ENCODE measurements at regions not wholly inside any gene's neighbourhood (a gene's known extent, or its start where the extent isn't known, plus 50 kb on each side); places are given as distances from the start of the nearest gene placed in this dataset.

DNA sequence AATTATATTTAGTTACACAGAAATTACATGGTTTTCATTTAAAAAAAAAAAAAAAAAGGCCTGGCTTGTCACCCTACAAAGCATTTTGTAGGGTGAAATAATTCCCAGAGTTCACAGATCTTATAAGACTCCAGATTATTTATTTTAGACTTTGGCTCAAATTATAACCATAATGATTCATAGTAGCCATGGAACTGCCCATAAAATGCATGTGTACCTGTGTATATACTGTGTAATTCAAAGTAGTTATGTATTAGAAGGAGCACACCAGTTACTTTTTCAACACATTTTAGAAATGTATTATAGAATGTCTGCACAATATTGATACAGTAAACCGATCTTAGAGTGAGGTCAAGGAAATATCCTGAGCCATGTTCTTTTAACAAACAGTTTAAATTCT, 975.6 kb downstream of the GBE1 start:
- Histone ChIP-seq H3K27ac (ENCODE audit: low read depth in 1 of 2, low read length in 2 of 2) (no peak overlapping the region), H3K4me1 (ENCODE audit: control insufficient read depth in 4 of 4, insufficient read depth in 4 of 4, low read length in 3 of 4) (no peaks in the 10 kb centered on the region), H3K27me3 (ENCODE audit: control insufficient read depth in 4 of 4, insufficient read depth in 4 of 4, low read length in 3 of 4) (no peaks in the 10 kb centered on the region), H3K4me3 (ENCODE audit: low read depth in 1 of 3, low read length in 3 of 3) (no peak overlapping the region), H3K9me3 (ENCODE audit: control insufficient read depth in 4 of 4, low read length in 3 of 4) (no peaks in the 10 kb centered on the region), H3K9ac (ENCODE audit: low read depth in 1 of 2, low read length in 2 of 2) (no peak overlapping the region), H3K36me3 (ENCODE audit: control insufficient read depth in 4 of 4, insufficient read depth in 3 of 4, low read depth in 1 of 4, low read length in 3 of 4) (no peaks in the 10 kb centered on the region)
- no peak for DNase-seq (ENCODE audit: low spot score)
- 79% methylated on average over 1 of the region's 1 CpG for WGBS
- TF ChIP-seq TAF1 (conservative IDR thresholded peaks at IDR 0.05) (no peak), GABPA (IDR thresholded peaks at IDR 0.05 in 1 of 2, conservative IDR thresholded peaks at IDR 0.05 in 1 of 2) (no peak)

DNA sequence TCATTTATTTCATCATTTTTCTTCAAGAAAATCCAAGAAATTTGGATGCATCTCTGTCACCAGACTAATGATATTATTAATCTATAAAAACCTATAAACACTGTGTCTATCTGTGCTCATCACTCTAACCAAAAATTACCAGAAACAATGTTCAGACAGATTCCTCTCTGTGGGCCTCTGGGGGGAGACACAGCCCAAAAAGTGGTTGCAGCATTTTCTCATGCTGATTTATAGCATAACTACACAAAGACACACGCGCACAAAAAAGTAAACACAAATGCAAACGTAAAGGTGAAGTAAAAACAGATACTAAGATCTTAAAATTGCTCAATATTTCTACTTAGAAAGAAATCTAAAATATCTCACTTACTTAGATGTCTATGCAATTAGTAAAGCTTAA, 976.0 kb downstream of the GBE1 start:
- peak; percentile 49 to 65 for TF ChIP-seq RAD21 (IDR thresholded peaks at IDR 0.05)
- TF ChIP-seq REST (IDR thresholded peaks at IDR 0.05) = no peak
- TF ChIP-seq, protein P1, sequence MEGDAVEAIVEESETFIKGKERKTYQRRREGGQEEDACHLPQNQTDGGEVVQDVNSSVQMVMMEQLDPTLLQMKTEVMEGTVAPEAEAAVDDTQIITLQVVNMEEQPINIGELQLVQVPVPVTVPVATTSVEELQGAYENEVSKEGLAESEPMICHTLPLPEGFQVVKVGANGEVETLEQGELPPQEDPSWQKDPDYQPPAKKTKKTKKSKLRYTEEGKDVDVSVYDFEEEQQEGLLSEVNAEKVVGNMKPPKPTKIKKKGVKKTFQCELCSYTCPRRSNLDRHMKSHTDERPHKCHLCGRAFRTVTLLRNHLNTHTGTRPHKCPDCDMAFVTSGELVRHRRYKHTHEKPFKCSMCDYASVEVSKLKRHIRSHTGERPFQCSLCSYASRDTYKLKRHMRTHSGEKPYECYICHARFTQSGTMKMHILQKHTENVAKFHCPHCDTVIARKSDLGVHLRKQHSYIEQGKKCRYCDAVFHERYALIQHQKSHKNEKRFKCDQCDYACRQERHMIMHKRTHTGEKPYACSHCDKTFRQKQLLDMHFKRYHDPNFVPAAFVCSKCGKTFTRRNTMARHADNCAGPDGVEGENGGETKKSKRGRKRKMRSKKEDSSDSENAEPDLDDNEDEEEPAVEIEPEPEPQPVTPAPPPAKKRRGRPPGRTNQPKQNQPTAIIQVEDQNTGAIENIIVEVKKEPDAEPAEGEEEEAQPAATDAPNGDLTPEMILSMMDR (IDR thresholded peaks at IDR 0.05; ENCODE audit: low read depth, low read length, missing input control) = peak; percentile 40
- no peak for TF ChIP-seq YY1 (IDR thresholded peaks at IDR 0.05)
- no peak for TF ChIP-seq SP1 (IDR thresholded peaks at IDR 0.05)
- H3K9me3 ChIP-seq (ENCODE audit: control insufficient read depth in 4 of 4, low read length in 3 of 4) = no peaks in the 10 kb centered on the region

GRCh38 chr3:80771085-80771484, 990.4 kb downstream of the GBE1 start:
- Histone ChIP-seq H3K9ac (ENCODE audit: low read depth in 1 of 2, low read length in 2 of 2) (no peak overlapping the region), H3K4me1 (ENCODE audit: control insufficient read depth in 4 of 4, insufficient read depth in 4 of 4, low read length in 3 of 4) (no peaks in the 10 kb centered on the region), H3K27ac (ENCODE audit: low read depth in 1 of 2, low read length in 2 of 2) (no peak overlapping the region), H3K9me3 (ENCODE audit: control insufficient read depth in 4 of 4, low read length in 3 of 4) (no peaks in the 10 kb centered on the region), H3K4me3 (ENCODE audit: low read depth in 1 of 3, low read length in 3 of 3) (no peak overlapping the region), H3K27me3 (ENCODE audit: control insufficient read depth in 4 of 4, insufficient read depth in 4 of 4, low read length in 3 of 4) (no peaks in the 10 kb centered on the region), H3K36me3 (ENCODE audit: control insufficient read depth in 4 of 4, insufficient read depth in 3 of 4, low read depth in 1 of 4, low read length in 3 of 4) (no peaks in the 10 kb centered on the region)
- no peak for DNase-seq (ENCODE audit: low spot score)
- WGBS = 77% methylated on average over 7 of the region's 7 CpGs
- TF ChIP-seq NR2F2 (IDR thresholded peaks at IDR 0.05) = no peak

More for the DNA sequence above, 976.0 kb downstream of the GBE1 start:
- H3K27ac ChIP-seq (ENCODE audit: low read depth in 1 of 2, low read length in 2 of 2) = no peak overlapping the region
- no peaks in the 10 kb centered on the region for H3K27me3 ChIP-seq (ENCODE audit: control insufficient read depth in 4 of 4, insufficient read depth in 4 of 4, low read length in 3 of 4)
- H3K4me3 ChIP-seq (ENCODE audit: low read depth in 1 of 3, low read length in 3 of 3) = no peak overlapping the region
- WGBS = 42% methylated on average over 3 of the region's 3 CpGs
- H3K4me1 ChIP-seq (ENCODE audit: control insufficient read depth in 4 of 4, insufficient read depth in 4 of 4, low read length in 3 of 4) = no peaks in the 10 kb centered on the region
- H3K36me3 ChIP-seq (ENCODE audit: control insufficient read depth in 4 of 4, insufficient read depth in 3 of 4, low read depth in 1 of 4, low read length in 3 of 4) = no peaks in the 10 kb centered on the region
- no peak overlapping the region for H3K9ac ChIP-seq (ENCODE audit: low read depth in 1 of 2, low read length in 2 of 2)
- no peak for DNase-seq (ENCODE audit: low spot score)
